H7 (cell line): ENCODE measurements at regions not wholly inside any gene's neighbourhood (a gene's known extent, or its start where the extent isn't known, plus 50 kb on each side); places are given as distances from the start of the nearest gene placed in this dataset.
A peak's percentile ranks its signal among the peaks of the same experiment; 100 is the strongest.

Experiments
- DNase-seq: peaks from one replicate; pipeline ENCODE4 v3.0.0; 2012
- H3K27me3 ChIP-seq: 2 replicates; pipeline ENCODE4 v1.6.0; 2011; ENCODE audit warnings: mild to moderate bottlenecking, low read length; ENCODE audit not compliant: control insufficient read depth, insufficient read depth
- H3K36me3 ChIP-seq: replicated peaks from 2 replicates; pipeline ENCODE4 v1.5.1; 2011; ENCODE audit warnings: low read length; ENCODE audit not compliant: control insufficient read depth, insufficient read depth
- H3K4me3 ChIP-seq: 2 replicates; pipeline ENCODE4 v1.5.1; 2011; ENCODE audit warnings: low read depth, mild to moderate bottlenecking, control low read depth, low read length, moderate library complexity; ENCODE audit not compliant: insufficient read depth

- no peak for DNase-seq
- Histone ChIP-seq H3K4me3 (no peak overlapping the region), H3K27me3 (no peaks in the 10 kb centered on the region; the same call in 1 of the 2 replicates), H3K36me3 (no peaks in the 10 kb centered on the region)
These were observed 76.2 kb downstream of the MRPL46 start for GRCh38 chr15:88391006-88391405.

- no peak overlapping the region for H3K4me3 ChIP-seq
- no peaks in the 10 kb centered on the region for H3K36me3 ChIP-seq
- H3K27me3 ChIP-seq, result no peaks in the 10 kb centered on the region; the same call in 1 of the 2 replicates
- DNase-seq, result no peak
These were observed 76.9 kb downstream of the MRPL46 start for GRCh38 chr15:88390164-88390901.

GRCh38 chr15:88389120-88389519 is 78.1 kb downstream of the MRPL46 start:
- Histone ChIP-seq H3K27me3 (no peaks in the 10 kb centered on the region; the same call in 1 of the 2 replicates), H3K4me3 (no peak overlapping the region), H3K36me3 (no peaks in the 10 kb centered on the region)
- no peak for DNase-seq

GRCh38 chr15:88388686-88389085 is 78.5 kb downstream of the MRPL46 start:
- Histone ChIP-seq H3K36me3 (no peaks in the 10 kb centered on the region), H3K27me3 (no peaks in the 10 kb centered on the region; the same call in 1 of the 2 replicates), H3K4me3 (no peak overlapping the region)
- DNase-seq, result peak; percentile 29

GRCh38 chr15:88385078-88385700 is 82.0 kb downstream of the MRPL46 start:
- DNase-seq, result no peak
- no peaks in the 10 kb centered on the region for H3K36me3 ChIP-seq
- H3K27me3 ChIP-seq, result no peaks in the 10 kb centered on the region
- H3K4me3 ChIP-seq, result no peak overlapping the region

GRCh38 chr15:88383354-88383753 is 83.8 kb downstream of the MRPL46 start:
- Histone ChIP-seq H3K27me3 (no peaks in the 10 kb centered on the region), H3K4me3 (no peak overlapping the region), H3K36me3 (no peaks in the 10 kb centered on the region)
- DNase-seq, result no peak

GRCh38 chr15:88382482-88382983 is 84.7 kb downstream of the MRPL46 start:
- Histone ChIP-seq H3K36me3 (no peaks in the 10 kb centered on the region), H3K4me3 (no peak overlapping the region), H3K27me3 (no peaks in the 10 kb centered on the region)
- no peak for DNase-seq

GRCh38 chr15:88378188-88378637 is 89.0 kb downstream of the MRPL46 start:
- Histone ChIP-seq H3K27me3 (no peaks in the 10 kb centered on the region), H3K36me3 (no peaks in the 10 kb centered on the region), H3K4me3 (no peak overlapping the region)
- no peak for DNase-seq

GRCh38 chr15:88377509-88377908 is 89.7 kb downstream of the MRPL46 start:
- no peak overlapping the region for H3K4me3 ChIP-seq
- H3K27me3 ChIP-seq, result no peaks in the 10 kb centered on the region
- no peak for DNase-seq
- no peaks in the 10 kb centered on the region for H3K36me3 ChIP-seq

GRCh38 chr15:88376574-88377174 is 90.5 kb downstream of the MRPL46 start:
- H3K36me3 ChIP-seq, result no peaks in the 10 kb centered on the region
- H3K4me3 ChIP-seq, result no peak overlapping the region
- H3K27me3 ChIP-seq, result no peaks in the 10 kb centered on the region
- DNase-seq, result no peak

GRCh38 chr15:88375234-88375927 is 91.8 kb downstream of the MRPL46 start:
- Histone ChIP-seq H3K36me3 (no peaks in the 10 kb centered on the region), H3K27me3 (no peaks in the 10 kb centered on the region), H3K4me3 (no peak overlapping the region)
- DNase-seq, result peak; percentile 33

- no peak for DNase-seq
- H3K36me3 ChIP-seq, result no peaks in the 10 kb centered on the region
- no peak overlapping the region for H3K4me3 ChIP-seq
- no peaks in the 10 kb centered on the region for H3K27me3 ChIP-seq
These were observed 102.1 kb downstream of the MRPL46 start for GRCh38 chr15:88365124-88365523.

GRCh38 chr15:88348579-88349230 is 92.2 kb upstream of the NTRK3 start:
- Histone ChIP-seq H3K36me3 (no peaks in the 10 kb centered on the region), H3K4me3 (no peak overlapping the region), H3K27me3 (no peaks in the 10 kb centered on the region)
- DNase-seq, result no peak

- H3K4me3 ChIP-seq, result no peak overlapping the region
- H3K36me3 ChIP-seq, result no peaks in the 10 kb centered on the region
- no peaks in the 10 kb centered on the region for H3K27me3 ChIP-seq
- DNase-seq, result no peak
These were observed 89.4 kb upstream of the NTRK3 start for GRCh38 chr15:88345962-88346361.
